DOHH2 (cell line): ENCODE measurements at regions not wholly inside any gene's neighbourhood (a gene's known extent, or its start where the extent isn't known, plus 50 kb on each side); places are given as distances from the start of the nearest gene placed in this dataset.

Experiments used
- H3F3A ChIP-seq: fragments of 200-600 bp; sonication (generic), shearing (Covaris generic); 2 replicates; pipeline ENCODE4 v1.6.0; 2016; ENCODE audit warnings: antibody characterized with exemption, mild to moderate bottlenecking; ENCODE audit not compliant: control insufficient read depth, insufficient read depth
- H3K27ac ChIP-seq: fragments of 200-600 bp; sonication (generic); 2 replicates; pipeline ENCODE4 v1.5.1; 2014; ENCODE audit warnings: low read depth, mild to moderate bottlenecking, low read length, moderate library complexity
- H3K27me3 ChIP-seq: fragments of 200-600 bp; sonication (generic); 2 replicates; pipeline ENCODE4 v1.6.1; 2014; ENCODE audit warnings: mild to moderate bottlenecking, low read length, mixed read lengths; ENCODE audit not compliant: control insufficient read depth
- H3K36me3 ChIP-seq: fragments of 200-600 bp; sonication (generic); 2 replicates; pipeline ENCODE4 v1.6.1; 2014; ENCODE audit warnings: mild to moderate bottlenecking, low read length, moderate library complexity, mixed read lengths; ENCODE audit not compliant: control insufficient read depth
- H3K4me1 ChIP-seq: fragments of 200-600 bp; sonication (generic); 2 replicates; pipeline ENCODE4 v1.6.1; 2014; ENCODE audit warnings: mild to moderate bottlenecking, low read length, mixed read lengths; ENCODE audit not compliant: control insufficient read depth
- H3K4me2 ChIP-seq: fragments of 200-600 bp; sonication (generic); 2 replicates; pipeline ENCODE4 v1.6.0; 2014; ENCODE audit warnings: mild to moderate bottlenecking, low read length, moderate library complexity
- H3K4me3 ChIP-seq: fragments of 200-600 bp; sonication (generic); 2 replicates; pipeline ENCODE4 v1.5.1; 2014; ENCODE audit warnings: mild to moderate bottlenecking, low read length, mixed read lengths
- H3K79me2 ChIP-seq: fragments of 200-600 bp; sonication (generic); 2 replicates; pipeline ENCODE4 v1.6.1; 2014; ENCODE audit warnings: mild to moderate bottlenecking, low read length, mixed read lengths; ENCODE audit not compliant: control insufficient read depth
- H3K9me2 ChIP-seq: fragments of 200-600 bp; sonication (generic); replicated peaks from 2 replicates; pipeline ENCODE4 v1.6.1; 2014; ENCODE audit warnings: mild to moderate bottlenecking, low read length, mixed read lengths; ENCODE audit not compliant: control insufficient read depth
- H3K9me3 ChIP-seq: fragments of 200-600 bp; sonication (generic); 2 replicates; pipeline ENCODE4 v1.6.1; 2014; ENCODE audit warnings: antibody characterized with exemption, low read length, mixed read lengths; ENCODE audit not compliant: control insufficient read depth, insufficient read depth
- H4K20me1 ChIP-seq: fragments of 200-600 bp; sonication (generic); 2 replicates; pipeline ENCODE4 v1.6.0; 2014; ENCODE audit warnings: low read depth, mild to moderate bottlenecking, antibody characterized with exemption, low read length, moderate library complexity; ENCODE audit not compliant: control insufficient read depth, insufficient read depth
- EZH2phosphoT487 ChIP-seq: fragments of 200-600 bp; sonication (generic); IDR thresholded peaks from 2 replicates; pipeline ENCODE4 v1.6.1; 2017; ENCODE audit warnings: borderline replicate concordance, mild to moderate bottlenecking, antibody characterized with exemption, low read length, moderate library complexity, mixed read lengths
- TF ChIP-seq, protein P1 (sequence below): fragments of 200-600 bp; sonication (generic); IDR thresholded peaks from one replicate; pipeline ENCODE4 v1.5.1; 2014; ENCODE audit warnings: antibody characterized with exemption, mild to moderate bottlenecking, low read depth, low read length; ENCODE audit not compliant: poor library complexity, severe bottlenecking

GRCh38 chr19:13583753-13584152 is 77.5 kb upstream of the CACNA1A start:
- no peaks in the 10 kb centered on the region for H3K27me3 ChIP-seq
- no peak overlapping the region for H3K27ac ChIP-seq
- H3K4me1 ChIP-seq = no peaks in the 10 kb centered on the region
- H3K36me3 ChIP-seq = no peaks in the 10 kb centered on the region
- H3K79me2 ChIP-seq = no peaks in the 10 kb centered on the region
- no peaks in the 10 kb centered on the region for H3K9me3 ChIP-seq
- H3K4me2 ChIP-seq = no peak overlapping the region
- H3K9me2 ChIP-seq = no peaks in the 10 kb centered on the region
- H3F3A ChIP-seq = no peaks in the 10 kb centered on the region
- no peak for TF ChIP-seq EZH2phosphoT487
- TF ChIP-seq, protein P1, sequence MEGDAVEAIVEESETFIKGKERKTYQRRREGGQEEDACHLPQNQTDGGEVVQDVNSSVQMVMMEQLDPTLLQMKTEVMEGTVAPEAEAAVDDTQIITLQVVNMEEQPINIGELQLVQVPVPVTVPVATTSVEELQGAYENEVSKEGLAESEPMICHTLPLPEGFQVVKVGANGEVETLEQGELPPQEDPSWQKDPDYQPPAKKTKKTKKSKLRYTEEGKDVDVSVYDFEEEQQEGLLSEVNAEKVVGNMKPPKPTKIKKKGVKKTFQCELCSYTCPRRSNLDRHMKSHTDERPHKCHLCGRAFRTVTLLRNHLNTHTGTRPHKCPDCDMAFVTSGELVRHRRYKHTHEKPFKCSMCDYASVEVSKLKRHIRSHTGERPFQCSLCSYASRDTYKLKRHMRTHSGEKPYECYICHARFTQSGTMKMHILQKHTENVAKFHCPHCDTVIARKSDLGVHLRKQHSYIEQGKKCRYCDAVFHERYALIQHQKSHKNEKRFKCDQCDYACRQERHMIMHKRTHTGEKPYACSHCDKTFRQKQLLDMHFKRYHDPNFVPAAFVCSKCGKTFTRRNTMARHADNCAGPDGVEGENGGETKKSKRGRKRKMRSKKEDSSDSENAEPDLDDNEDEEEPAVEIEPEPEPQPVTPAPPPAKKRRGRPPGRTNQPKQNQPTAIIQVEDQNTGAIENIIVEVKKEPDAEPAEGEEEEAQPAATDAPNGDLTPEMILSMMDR = no peak
- H3K4me3 ChIP-seq = no peak overlapping the region
- no peaks in the 10 kb centered on the region for H4K20me1 ChIP-seq

- H3K79me2 ChIP-seq = no peaks in the 10 kb centered on the region
- no peaks in the 10 kb centered on the region for H3K36me3 ChIP-seq
- H3K9me3 ChIP-seq = no peaks in the 10 kb centered on the region
- no peaks in the 10 kb centered on the region for H3K9me2 ChIP-seq
- no peak overlapping the region for H3K4me3 ChIP-seq
- H4K20me1 ChIP-seq = no peaks in the 10 kb centered on the region
- H3K27ac ChIP-seq = no peak overlapping the region
- no peak for TF ChIP-seq EZH2phosphoT487
- TF ChIP-seq, protein P1 = no peak
- no peaks in the 10 kb centered on the region for H3K4me1 ChIP-seq
- H3K27me3 ChIP-seq = no peaks in the 10 kb centered on the region
- H3F3A ChIP-seq = no peaks in the 10 kb centered on the region
- H3K4me2 ChIP-seq = no peak overlapping the region
Measured at GRCh38 chr19:13583114-13583513, 76.8 kb upstream of the CACNA1A start.

DNA sequence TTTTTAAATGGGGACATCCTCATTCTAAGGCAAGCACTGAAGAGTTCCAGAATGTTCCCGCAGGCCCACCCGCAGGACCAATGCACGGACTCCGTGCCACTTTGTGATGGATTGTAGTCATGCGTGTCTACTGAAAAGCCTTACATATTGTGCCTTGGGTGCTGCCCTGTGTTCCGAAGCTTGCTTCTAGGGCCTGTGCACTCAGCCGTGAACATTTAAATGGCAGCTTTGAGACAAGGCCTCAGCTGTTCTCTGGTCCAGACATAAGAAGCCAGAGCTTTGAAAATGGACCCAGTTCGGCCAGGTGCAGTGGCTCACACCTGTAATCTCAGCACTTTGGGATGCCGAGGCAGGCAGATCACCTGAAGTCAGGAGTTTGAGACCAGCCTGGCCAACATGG is 75.3 kb upstream of the CACNA1A start:
- Histone ChIP-seq H3K79me2 (no peaks in the 10 kb centered on the region), H3K4me2 (no peak overlapping the region), H3K27me3 (no peaks in the 10 kb centered on the region), H3K9me2 (no peaks in the 10 kb centered on the region), H3F3A (no peaks in the 10 kb centered on the region), H3K9me3 (peaks cover 7% of the 10 kb centered on the region; the same call in 1 of the 2 replicates), H3K27ac (no peak overlapping the region), H4K20me1 (no peaks in the 10 kb centered on the region), H3K4me1 (no peaks in the 10 kb centered on the region), H3K4me3 (no peak overlapping the region), H3K36me3 (no peaks in the 10 kb centered on the region)
- TF ChIP-seq, protein P1 = no peak
- TF ChIP-seq EZH2phosphoT487 = no peak
